ENCODE measurements at regions not wholly inside any gene's neighbourhood (a gene's known extent, or its start where the extent isn't known, plus 50 kb on each side); places are given as distances from the start of the nearest gene placed in this dataset.

DNA sequence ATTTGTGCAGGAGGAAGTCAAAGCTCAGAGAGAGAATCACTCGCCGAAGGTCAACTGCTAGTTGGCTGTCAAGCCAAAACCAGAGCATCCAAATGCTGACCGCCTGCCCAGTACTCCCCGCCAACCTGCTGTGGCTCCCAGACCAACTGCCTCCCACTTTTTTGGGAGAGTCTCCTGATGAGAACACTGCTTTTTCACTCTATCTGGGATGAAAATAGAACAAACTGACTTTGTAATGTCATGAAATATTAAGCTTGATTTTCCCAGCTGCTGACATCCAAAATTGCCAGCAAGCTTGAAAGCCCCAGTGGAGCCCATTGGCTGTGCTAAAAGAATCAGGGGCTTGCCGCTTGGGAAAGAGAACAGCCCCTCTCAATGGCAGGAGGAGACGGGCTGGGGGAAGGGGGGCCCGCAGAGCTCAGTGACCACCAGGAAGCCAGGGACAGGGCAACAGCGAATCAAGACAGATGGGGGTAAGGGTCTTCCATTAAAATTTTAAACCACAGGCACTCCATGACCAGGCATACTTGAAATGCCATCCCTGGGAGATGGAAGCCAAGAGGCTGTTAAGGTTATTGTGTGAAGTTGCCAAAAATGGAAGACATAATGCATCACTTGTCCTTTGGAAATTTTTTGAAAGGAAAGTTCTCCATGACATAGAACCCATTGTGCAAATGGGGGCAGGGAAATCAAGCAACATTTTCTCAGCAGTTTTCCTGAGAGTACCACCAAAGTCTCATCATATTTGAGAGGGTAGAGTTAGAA lies 125.7 kb upstream of the CDH5 start:
- no peak for DNase-seq

DNA sequence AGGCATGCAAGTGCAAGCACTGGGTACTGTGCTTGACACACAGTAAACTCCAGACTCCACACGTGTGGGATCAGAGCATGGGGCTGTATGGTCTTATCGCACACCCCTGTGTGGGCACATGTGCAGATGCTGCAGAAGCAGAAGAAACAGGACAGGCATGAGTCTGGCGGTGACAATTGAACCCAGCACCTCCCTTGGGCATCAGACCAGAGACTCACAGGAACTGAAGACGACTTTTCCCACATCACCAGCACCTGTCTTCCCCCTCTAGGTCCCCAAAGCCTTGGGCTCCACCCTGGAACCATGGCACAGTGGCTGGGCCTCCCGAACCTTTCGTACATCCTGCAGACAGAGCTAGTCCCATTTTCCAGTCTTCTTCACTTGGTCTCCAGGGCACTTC lies 126.4 kb upstream of the CDH5 start:
- no peak for DNase-seq

DNA sequence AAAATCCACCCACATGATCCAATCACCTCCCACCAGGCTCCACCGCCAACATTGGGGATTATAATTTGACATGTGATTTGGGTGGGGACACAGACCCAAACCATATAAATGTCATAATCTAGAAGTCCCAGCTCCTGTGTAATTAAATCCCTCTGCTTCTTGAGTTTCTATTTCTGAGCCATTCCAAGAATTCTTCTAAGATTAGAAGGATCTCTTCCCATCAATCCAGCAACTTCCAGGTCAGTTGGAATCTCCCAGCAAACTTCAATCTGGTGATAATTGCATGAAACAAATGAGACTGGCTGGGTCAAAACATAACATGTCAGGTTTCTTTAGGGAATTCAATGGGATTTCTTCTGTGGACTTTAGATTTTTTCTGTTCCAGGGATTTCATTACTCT lies 127.8 kb upstream of the CDH5 start:
- DNase-seq: no peak

DNA sequence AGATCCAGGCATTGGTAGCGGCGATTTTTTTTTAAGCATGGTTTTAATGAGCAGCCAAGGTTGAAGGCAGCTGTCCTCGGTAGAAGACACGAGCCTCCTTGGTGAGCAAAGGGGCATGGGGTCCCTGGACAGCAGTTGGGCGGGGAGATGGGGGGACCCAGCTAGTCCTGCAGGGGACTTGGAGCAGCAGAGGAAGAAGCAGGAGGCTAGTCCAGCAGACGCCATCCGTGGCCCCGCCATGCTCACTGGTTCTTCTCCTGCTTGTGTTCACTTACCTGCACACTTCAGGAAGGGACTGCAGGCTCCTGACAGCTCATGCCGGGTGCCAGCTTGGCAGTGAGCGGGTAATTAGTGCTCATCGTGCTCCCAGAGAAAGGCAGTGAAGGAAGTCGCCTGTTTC lies 130.2 kb upstream of the CDH5 start:
- DNase-seq: no peak

DNA sequence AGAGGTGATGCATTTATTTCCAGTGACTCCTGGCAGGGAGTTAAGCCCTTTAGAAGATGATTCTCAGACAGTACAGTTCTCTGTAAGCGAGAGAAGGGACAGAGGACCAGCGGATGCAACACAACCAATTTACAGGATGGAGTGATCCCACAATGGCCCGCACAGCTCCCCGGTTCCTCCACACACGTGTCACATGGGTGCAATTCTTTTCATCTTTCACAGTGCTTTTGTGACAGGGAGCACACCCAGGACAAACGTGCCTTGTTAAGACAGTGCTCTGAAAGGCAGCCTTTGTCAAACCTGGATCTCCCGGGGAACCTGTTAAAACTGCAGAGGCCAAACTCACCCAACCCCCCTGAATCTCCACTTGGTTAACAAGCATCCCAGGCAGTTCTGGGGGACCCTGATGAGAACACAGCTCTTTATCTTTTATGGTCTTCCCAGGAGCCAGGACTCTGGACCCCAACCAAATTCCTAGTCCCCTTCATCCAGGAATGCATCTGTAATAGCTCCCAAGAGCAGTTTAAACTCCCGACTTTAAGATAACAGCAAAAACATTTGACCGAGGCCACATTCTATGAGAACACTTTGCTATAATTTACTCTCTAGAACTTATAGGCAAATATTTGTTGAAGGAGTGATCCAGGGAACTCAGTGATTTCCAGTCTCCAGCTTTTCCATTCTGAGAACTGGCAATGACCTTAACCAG lies 134.9 kb upstream of the CDH5 start:
- DNase-seq: no peak

DNA sequence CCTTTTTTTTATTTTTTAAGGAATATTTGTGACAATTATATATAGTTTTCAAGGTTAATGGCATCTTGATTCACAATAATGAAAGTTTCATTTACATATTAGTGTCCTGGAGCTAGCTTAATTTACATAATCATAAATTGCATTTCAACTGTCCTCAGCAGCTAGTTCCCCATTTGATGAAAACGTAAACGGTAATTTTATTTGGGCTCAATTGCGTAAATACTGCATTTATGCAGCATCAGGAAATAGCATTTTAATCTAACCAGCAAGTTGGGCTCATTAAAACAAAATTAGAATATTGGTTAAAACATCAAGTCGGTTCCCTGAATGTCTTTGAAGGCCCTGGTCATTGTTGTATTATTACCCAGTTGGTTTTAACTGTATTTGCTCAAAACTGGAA lies 136.8 kb upstream of the CDH5 start:
- DNase-seq: peak; percentile 8 to 28

DNA sequence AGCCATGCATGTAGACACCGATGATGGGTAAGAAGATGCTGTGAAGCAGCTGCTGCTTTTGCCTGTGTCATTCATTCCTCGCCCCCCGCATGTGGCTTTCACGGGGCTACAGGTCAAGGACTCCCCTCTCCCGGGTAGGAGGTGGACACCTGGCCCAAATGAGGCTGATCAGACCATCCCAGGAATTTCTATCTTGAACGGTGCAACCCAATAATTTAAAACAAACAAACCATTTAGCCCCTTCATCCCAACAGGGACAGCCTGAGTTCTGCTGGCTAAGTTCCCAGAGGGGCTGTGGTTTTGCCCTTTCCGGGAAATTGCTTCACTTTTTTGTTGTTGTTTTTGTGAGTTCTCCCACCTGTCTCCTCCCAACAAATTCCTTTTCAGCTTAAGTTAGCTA lies 137.7 kb upstream of the CDH5 start:
- DNase-seq: no peak

DNA sequence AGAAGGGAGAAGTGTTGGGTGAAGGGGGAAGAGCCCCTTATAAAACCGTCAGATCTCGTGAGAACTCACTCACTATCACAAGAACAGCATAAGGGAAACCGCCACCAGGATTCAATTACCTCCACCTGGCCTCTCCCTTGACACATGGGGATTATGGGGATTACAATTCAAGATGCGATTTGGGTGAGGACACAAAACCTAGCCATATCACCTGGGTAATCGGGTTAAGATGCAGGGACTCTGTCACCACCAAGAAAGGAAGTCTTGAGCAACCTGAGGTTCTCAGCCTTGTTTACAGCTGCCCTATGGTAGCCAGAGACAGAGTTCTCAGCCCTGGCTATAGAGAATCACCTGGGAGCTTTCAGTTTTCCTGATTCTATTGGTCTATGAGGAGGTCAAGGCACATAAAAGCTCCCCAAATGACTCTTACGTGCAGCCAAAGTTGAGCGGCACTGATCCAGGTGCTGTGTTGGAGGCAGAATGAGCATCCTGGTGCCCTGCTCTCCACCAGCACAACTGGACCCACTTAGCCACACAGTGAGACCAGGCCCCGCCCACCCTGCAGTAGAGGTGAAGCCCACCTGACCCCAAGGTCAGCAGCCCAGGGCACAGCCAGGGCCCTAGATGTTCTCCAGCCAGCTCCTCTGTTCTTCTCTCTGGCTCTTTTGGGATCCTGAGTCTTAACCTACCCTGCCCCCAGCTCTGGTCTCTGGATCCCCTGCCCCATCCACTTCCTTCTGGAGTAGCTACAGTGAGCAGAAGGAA lies 138.5 kb upstream of the CDH5 start:
- DNase-seq: no peak

DNA sequence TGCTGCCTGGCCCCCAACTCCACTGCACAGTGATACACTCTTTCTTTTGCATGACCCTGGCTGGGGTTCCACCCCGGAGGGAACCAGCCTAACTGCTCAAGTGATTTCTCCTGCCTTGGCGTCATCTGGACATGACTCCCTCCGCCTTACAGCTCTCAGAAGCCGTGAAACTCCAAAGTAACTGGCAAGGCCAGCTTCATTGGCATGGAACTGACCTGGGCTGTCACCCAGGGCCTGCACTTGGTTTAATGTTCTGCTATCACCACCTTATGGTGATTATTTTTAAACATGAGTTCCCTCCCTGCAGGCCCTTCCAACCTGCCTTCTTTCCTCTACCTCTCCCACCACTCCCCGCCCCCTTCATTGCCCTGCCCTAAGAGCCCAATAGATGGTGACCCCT lies 139.7 kb upstream of the CDH5 start:
- DNase-seq: no peak

DNA sequence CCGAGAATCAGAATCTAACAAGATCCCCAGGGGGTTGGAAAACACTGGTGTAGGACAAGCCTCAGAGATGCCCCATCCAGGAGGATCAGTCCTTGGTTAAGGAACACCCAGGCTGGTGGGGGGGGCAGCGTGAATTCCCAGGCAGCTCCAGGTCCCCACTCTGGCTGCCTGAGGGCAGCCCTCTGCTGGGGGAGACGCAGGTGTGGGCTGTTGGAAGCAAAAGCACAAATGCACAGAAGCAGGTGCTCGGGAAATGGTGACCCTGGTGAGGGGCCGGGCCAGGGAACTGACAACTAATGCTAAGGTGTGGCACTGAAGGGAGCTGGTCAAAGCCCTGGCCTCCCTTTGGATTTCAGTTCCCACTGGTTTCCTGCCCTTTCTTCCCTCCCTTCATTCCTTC lies 140.8 kb upstream of the CDH5 start:
- no peak for DNase-seq

DNA sequence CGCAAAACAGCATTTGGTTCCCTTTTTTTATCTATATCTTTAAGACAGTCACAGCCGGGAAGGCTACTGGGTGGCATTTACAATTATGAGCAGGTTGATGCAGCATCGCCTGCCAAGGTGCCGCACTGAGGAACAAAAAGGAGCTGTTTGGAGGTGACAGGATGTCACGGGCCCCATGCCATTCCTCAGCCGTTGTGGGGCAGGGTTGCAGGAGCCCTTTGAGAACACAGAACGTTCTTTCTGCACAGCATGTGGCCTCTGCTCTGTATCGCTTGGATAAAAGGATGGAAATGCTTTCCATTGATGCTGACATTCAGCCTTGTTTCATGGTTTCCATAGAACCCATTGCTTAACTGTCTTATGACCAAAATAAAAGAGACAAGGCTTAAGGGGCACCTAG lies 141.9 kb upstream of the CDH5 start:
- DNase-seq: no peak

DNA sequence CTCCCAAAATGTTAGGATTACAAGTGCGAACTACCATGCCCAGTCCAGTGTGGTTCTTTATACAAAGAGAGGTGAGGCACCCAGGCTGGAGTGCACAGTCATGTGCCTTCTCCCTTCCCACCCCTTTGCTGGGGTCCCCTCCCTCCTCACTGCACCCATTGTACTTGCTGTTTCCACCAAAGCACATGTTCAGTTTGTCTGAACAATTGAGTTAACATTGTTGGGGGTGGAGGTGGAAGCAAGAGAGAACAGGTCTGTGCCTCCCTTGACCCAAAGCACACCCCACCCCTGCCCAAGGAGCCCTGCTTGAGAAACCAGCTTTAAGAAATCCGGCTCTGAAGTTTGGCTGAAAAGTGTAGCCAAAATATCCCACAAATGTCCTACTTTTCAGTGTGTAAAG lies 142.3 kb upstream of the CDH5 start:
- no peak for DNase-seq

DNA sequence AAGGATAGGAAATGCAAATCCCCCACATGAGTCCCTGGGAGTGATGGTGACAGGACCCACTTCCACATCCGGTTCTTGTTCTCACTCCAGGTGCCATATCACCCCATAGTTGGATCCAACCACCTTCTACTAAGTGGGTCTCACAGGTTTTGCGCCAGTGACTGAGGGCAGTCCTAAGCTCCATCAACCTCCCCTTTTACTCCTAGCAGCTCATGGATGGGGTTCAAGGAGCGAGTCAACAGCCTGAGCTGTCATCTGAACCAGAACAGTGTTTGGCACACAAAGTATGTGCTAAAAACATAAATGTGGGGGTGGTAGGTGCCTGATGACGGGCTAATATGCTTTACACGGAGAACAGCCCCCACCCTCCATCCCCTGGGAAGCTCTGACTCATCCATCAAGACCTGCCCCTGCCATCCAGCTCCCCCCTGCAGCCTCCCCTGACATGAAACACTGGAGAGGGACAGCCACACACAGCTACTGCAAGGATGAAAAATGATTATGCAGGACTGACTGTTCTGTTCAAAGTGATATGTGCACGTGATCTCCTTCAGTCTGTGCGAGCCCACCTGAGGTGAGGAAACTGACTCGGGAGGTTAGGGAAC lies 143.2 kb upstream of the CDH5 start:
- no peak for DNase-seq

DNA sequence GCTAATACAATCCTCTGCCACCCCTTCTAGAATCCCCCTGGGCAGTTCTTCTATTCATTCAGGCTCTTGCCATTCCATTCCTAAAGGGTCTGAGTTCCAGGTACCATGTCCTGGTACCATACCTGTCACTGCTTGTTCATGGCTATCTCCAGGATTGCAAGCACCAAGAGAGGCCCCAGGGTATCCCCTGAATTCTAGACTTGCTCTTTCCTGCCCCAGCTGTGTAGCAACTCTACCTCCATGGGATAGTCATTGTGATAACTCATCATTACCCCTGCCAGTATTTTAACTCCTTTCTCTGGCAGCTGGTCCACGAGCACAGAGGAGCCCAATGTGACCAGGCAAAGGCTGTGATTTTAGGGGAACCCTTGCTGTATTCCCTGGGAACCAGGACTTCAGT lies 143.7 kb upstream of the CDH5 start:
- no peak for DNase-seq

DNA sequence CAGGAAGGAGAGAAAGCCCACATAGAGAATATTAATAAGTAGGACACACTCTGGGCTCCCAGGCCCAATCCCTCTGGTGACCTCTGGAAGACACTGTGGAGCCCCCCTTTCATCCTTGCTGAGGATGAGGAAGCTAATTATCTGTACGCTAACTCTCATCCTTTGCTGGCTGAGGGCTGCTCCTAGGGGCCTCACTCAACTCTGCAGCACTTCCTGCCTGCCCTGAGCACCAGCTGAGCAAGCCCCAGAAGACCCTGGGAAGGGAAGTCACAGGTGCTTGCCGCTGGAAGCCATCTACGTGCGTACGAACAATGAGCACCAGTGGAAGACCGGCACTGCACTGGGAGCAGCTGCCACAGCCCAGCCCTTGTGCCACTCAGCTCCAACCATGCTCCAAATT lies 145.8 kb upstream of the CDH5 start:
- no peak for DNase-seq

DNA sequence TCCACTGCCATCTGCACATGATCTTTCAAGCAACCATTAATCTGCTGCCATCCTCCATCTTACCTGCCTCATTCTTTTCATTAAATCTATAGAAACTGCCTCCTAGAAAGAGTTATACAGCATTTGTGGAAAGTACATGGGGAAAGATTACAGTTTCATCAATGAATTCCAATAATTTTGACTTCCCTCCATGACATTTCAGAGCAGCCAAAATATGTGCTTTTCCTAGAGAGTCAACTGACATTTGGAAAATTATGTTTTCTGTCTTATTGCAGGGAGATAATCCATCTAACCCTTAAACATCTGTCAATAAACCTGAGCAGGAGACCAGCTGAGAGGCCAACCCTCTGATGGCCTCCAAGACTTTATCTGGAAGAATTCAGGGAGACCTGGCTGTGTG lies 147.0 kb upstream of the CDH5 start:
- DNase-seq: no peak

DNA sequence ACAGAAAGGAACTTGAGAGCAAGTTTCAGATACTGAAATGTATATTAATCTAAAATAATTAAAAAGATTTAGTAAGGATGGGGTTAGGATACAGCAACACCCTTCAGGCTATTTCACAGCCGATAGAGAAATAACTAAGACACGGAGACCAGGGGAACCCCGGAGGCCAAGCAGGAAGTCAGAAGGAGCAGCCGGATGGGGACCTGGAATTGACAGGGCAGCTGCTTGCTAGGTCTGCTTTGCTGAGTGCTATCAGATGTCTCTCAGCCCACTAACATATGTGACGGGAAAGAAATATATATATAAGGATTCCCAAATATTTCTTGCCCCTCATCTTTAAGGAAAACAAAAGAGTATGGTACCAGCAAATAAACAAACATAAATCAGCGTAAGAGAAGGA lies 154.1 kb upstream of the CDH5 start:
- no peak for DNase-seq

DNA sequence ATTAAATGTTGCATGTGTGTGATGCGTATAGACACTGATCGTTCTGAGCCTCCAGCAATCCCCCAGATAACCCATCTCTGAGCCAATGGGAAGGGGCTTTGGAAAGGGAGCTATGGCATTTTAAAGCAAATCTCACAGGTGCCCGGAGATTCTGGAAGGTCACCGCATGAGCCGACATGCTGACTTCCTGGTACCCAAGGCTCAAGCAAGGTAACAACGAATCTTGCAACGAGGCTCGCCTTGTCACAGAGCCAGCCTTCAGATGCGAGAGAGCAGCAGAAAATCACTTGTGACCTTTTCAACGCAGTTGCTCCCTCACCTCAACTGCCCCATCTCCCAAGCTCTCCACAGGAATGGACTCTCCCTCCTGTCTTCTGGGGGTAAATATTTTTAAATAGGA lies 154.8 kb upstream of the CDH5 start:
- DNase-seq: no peak

DNA sequence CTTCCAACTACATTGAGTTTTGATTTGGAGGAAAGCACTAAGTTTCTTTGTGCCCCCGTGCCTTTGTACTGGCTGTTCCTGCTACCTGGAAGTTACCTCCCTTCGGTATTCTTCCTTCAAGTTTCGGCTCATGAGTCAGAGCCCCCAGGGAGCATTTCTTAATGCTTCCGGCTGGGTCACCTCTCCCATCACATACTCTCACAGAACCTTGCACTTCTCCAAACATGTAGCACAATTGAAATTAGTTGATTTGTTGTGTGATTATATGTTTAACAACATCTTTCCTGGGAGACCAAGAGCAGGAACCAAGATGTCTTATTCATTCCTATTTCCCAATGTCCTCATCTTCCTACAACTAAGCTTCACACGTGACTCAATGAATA lies 158.6 kb upstream of the CDH5 start:
- no peak for DNase-seq

DNA sequence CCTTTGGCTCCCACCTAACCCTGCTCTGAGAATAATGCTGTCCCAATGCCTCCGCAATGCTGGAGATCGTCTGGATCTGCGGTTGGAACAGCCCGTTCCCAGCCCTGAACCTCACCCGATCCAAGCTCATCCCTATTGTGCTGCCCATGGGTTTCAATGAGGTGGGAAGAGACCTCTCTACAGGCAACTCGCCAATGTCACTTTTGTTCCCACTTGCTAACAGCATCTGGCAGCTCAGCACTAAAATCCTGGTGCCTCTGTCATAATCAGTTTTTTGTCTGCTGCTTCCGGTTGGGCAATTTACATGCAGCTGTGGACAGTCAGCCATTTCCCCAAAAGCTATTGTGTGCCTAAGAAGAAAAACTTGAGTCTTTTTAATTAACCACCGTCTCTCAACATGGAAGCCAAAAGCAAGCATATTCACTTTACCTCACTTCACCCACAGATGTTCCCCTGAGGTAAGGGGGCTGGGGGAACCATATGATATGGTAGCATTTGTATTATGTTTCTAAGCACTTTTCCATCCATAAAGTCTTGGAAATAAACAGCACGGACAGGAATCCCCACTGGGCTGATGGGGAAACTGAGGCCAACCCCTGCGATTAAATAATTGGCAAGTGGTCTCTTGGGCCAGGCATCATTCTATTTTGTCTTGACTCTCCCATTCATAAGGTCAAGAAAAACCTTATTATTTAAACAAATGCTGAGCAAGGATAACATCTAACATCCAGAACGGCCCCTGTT lies 159.2 kb upstream of the CDH5 start:
- peak; percentile 75 to 80 for DNase-seq

DNA sequence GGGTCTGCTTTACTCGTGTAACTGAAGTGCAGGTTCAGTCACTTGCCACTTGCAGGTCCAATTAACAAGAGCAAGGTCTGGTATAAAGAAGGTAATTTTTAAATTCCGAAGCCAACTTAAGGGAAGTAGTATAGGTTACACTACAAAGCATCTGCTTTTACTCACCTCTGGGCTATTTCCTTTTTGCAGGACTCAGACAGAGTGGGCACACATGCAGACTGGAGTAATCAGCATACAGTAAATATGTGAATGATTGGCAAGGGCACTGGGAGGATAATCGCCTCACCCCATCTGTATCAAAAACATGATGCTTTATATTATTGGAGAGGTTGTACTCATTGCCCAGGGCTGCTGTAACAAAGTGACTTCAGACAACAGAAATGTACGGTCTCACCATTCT lies 160.1 kb upstream of the CDH5 start:
- DNase-seq: no peak

DNA sequence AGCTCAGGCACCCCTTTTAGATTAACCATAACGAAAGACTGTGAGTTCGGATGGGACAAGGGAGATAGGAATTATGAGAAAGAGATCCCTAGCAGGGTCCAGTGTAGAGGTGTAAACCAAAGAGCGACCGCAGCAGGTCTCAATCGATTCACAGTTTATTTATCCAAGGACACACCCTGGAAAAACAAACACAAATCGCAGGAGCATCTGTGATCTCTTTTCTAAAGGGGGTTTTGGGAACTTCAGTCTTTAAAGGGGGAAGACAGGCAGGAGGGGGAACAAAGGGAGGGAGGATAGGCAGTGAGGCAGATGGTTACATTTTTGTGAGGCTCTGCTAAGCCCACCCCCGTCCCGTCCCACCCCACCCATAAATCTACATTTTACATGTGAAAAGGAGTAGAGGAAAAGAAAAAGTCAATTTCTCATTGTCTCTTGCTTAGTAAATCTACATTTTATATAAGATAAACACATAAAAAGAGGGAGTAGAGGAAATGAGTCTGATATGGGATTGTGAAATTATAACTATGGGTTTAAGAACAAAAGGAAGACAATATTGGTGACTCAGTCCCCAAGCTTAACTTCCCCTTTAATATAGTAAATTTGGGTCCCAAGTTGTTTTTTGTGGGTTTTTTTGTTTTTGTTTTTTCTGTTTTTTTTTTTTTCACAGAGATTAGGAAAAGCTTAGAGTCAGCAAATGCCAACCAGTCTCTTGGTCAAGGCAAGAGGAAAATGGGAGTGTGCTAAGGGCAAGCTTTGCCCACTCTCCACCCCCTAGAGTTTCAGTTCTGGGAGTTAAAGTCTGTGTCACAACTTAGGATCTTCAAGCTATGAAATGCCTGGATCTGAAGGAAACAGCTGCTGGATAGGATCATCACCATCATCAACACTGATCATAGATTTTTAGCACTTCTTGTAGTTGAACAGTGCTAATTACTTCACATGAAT lies 160.9 kb upstream of the CDH5 start:
- peak; percentile 58 to 61 for DNase-seq
